WTC11 (cell line): ENCODE measurements at regions not wholly inside any gene's neighbourhood (a gene's known extent, or its start where the extent isn't known, plus 50 kb on each side); places are given as distances from the start of the nearest gene placed in this dataset.

Experiments
- ATAC-seq: fragments of 200-7000 bp; cut with Tn5 transposase; 2 replicates; pipeline ENCODE4 v1.10.0; 2021; ENCODE audit warnings: mild to moderate bottlenecking, moderate library complexity
- CTCF ChIA-PET: fragments of 300-600 bp; sonication (Branson Sonifier 250); formaldehyde crosslinking; loops from one replicate; lab custom pipeline; 2021; ENCODE audit warnings: antibody characterized with exemption; lab: Charles Lee
- POLR2A ChIA-PET: fragments of 350-600 bp; sonication (Branson Sonifier 250); formaldehyde crosslinking; loops from one replicate; lab custom pipeline; 2021; ENCODE audit warnings: antibody characterized with exemption; lab: Charles Lee
- DNase-seq: peaks from one replicate; pipeline ENCODE4 v3.0.0; 2021; ENCODE audit warnings: low spot score
- H3K27ac Mint-ChIP-seq: 2 replicates; pipeline ENCODE4 v1.8.0; 2021; ENCODE audit warnings: mixed read lengths
- H3K27me3 Mint-ChIP-seq: 2 replicates; pipeline ENCODE4 v1.8.0; 2021; ENCODE audit warnings: low read depth, mild to moderate bottlenecking, moderate library complexity, mixed read lengths
- H3K36me3 Mint-ChIP-seq: 2 replicates; pipeline ENCODE4 v1.8.0; 2021; ENCODE audit warnings: mixed read lengths
- H3K4me1 Mint-ChIP-seq: 2 replicates; pipeline ENCODE4 v1.8.0; 2022; ENCODE audit warnings: mixed read lengths
- H3K4me3 Mint-ChIP-seq: 2 replicates; pipeline ENCODE4 v1.8.0; 2021; ENCODE audit warnings: mild to moderate bottlenecking, moderate library complexity, mixed read lengths
- H3K9me3 Mint-ChIP-seq: 2 replicates; pipeline ENCODE4 v1.8.0; 2021; ENCODE audit warnings: mixed read lengths
- GTF2I ChIP-seq: fragments of 250-450 bp; sonication (Bioruptor Pico); conservative IDR thresholded peaks from 2 replicates; pipeline ENCODE4 v1.4.0; 2021; ENCODE audit warnings: mild to moderate bottlenecking
- NR2C2 ChIP-seq: sonication (generic); formaldehyde crosslinking; IDR thresholded peaks from 2 replicates; pipeline ENCODE4 v1.8.0; 2022; ENCODE audit warnings: mild to moderate bottlenecking, missing genetic modification reagents
- PRRX2 ChIP-seq: fragments of 250-450 bp; sonication (Bioruptor Pico); IDR thresholded peaks from 2 replicates; pipeline ENCODE4 v1.8.0; 2021; ENCODE audit warnings: mild to moderate bottlenecking
- TEAD1 ChIP-seq: sonication (generic); formaldehyde crosslinking; IDR thresholded peaks from 2 replicates; pipeline ENCODE4 v1.8.0; 2022; ENCODE audit warnings: mild to moderate bottlenecking, missing genetic modification reagents
- USF2 ChIP-seq: sonication (generic); formaldehyde crosslinking; IDR thresholded peaks from 2 replicates; pipeline ENCODE4 v1.8.1; 2023; ENCODE audit warnings: mild to moderate bottlenecking, missing genetic modification reagents, moderate library complexity
- ZMAT4 ChIP-seq: fragments of 250-450 bp; sonication (Bioruptor Pico); IDR thresholded peaks from 2 replicates; pipeline ENCODE4 v1.9.0; 2021; ENCODE audit warnings: mild to moderate bottlenecking
- ZNF138 ChIP-seq: sonication (generic); formaldehyde crosslinking; conservative IDR thresholded peaks from 2 replicates; pipeline ENCODE4 v1.8.1; 2022; ENCODE audit warnings: mild to moderate bottlenecking, moderate library complexity, missing genetic modification reagents
- ZNF219 ChIP-seq: sonication (generic); formaldehyde crosslinking; IDR thresholded peaks from 2 replicates; pipeline ENCODE4 v1.8.0; 2023; ENCODE audit warnings: missing genetic modification reagents, mild to moderate bottlenecking, borderline replicate concordance
- TF ChIP-seq, protein P1 (sequence below): sonication (generic); formaldehyde crosslinking; IDR thresholded peaks from 2 replicates; pipeline ENCODE4 v1.8.0; 2022; ENCODE audit warnings: mild to moderate bottlenecking, missing genetic modification reagents
- TF ChIP-seq, protein P2 (sequence below): sonication (generic); formaldehyde crosslinking; IDR thresholded peaks from 2 replicates; pipeline ENCODE4 v1.8.1; 2022; ENCODE audit warnings: low read depth, missing genetic modification reagents, borderline replicate concordance
- TF ChIP-seq, protein P3 (sequence below): fragments of 200-600 bp; IDR thresholded peaks from 2 replicates; pipeline ENCODE4 v1.8.0; 2022; ENCODE audit warnings: antibody characterized with exemption
- TF ChIP-seq, protein P4 (sequence below): sonication (generic); formaldehyde crosslinking; conservative IDR thresholded peaks from 2 replicates; pipeline ENCODE4 v1.8.1; 2022; ENCODE audit warnings: mild to moderate bottlenecking, missing genetic modification reagents
- TF ChIP-seq, protein P5 (sequence below): sonication (generic); formaldehyde crosslinking; IDR thresholded peaks from 2 replicates; pipeline ENCODE4 v1.8.1; 2023; ENCODE audit warnings: mild to moderate bottlenecking, missing genetic modification reagents

DNA sequence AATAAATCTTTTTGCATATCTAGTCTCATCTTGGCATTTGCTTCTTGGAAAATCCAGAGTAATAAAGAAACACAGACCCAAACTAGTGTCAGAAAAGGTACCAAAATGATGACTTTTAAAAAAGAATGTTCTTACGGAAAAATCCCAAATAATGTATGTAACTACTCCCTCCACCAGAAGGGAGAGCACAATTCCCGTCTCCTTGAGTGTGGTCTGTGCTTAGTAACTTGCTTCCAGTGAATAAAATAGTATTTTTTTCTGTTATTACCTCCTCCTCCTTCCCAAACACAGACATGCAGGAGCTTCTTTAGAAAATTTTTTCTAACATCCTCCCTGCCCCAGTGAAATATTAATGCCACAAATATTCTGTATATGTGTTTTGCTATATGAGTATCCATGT is 358.1 kb downstream of the ZFHX3 start (continued):
- TF ChIP-seq, protein P1, sequence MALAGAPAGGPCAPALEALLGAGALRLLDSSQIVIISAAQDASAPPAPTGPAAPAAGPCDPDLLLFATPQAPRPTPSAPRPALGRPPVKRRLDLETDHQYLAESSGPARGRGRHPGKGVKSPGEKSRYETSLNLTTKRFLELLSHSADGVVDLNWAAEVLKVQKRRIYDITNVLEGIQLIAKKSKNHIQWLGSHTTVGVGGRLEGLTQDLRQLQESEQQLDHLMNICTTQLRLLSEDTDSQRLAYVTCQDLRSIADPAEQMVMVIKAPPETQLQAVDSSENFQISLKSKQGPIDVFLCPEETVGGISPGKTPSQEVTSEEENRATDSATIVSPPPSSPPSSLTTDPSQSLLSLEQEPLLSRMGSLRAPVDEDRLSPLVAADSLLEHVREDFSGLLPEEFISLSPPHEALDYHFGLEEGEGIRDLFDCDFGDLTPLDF (CRISPR knock-in tag) = no peak
- no peak for TF ChIP-seq NR2C2 (CRISPR knock-in tag)

- TF ChIP-seq, protein P2, sequence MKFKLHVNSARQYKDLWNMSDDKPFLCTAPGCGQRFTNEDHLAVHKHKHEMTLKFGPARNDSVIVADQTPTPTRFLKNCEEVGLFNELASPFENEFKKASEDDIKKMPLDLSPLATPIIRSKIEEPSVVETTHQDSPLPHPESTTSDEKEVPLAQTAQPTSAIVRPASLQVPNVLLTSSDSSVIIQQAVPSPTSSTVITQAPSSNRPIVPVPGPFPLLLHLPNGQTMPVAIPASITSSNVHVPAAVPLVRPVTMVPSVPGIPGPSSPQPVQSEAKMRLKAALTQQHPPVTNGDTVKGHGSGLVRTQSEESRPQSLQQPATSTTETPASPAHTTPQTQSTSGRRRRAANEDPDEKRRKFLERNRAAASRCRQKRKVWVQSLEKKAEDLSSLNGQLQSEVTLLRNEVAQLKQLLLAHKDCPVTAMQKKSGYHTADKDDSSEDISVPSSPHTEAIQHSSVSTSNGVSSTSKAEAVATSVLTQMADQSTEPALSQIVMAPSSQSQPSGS (CRISPR knock-in tag) = no peak
- TF ChIP-seq NR2C2 (CRISPR knock-in tag) (no peak), USF2 (CRISPR knock-in tag) (no peak), GTF2I (CRISPR knock-in tag) (no peak), PRRX2 (CRISPR knock-in tag) (no peak)
- TF ChIP-seq, protein P3, sequence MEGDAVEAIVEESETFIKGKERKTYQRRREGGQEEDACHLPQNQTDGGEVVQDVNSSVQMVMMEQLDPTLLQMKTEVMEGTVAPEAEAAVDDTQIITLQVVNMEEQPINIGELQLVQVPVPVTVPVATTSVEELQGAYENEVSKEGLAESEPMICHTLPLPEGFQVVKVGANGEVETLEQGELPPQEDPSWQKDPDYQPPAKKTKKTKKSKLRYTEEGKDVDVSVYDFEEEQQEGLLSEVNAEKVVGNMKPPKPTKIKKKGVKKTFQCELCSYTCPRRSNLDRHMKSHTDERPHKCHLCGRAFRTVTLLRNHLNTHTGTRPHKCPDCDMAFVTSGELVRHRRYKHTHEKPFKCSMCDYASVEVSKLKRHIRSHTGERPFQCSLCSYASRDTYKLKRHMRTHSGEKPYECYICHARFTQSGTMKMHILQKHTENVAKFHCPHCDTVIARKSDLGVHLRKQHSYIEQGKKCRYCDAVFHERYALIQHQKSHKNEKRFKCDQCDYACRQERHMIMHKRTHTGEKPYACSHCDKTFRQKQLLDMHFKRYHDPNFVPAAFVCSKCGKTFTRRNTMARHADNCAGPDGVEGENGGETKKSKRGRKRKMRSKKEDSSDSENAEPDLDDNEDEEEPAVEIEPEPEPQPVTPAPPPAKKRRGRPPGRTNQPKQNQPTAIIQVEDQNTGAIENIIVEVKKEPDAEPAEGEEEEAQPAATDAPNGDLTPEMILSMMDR = no peak
- no peaks in the 10 kb centered on the region for H3K4me1 Mint-ChIP-seq
- no peak overlapping the region for H3K4me3 Mint-ChIP-seq
- H3K27me3 Mint-ChIP-seq = no peaks in the 10 kb centered on the region
- H3K27ac Mint-ChIP-seq = no peak overlapping the region
- DNase-seq (no peak), ATAC-seq (no peak)
- POLR2A ChIA-PET = no interaction called here
- CTCF ChIA-PET = interaction anchor here (1.1 kb wide), 1 partner anchor 152 kb away, joined by 3 read pairs; no protein-coding TSS in a partner anchor
- peaks cover 12% of the 10 kb centered on the region for H3K9me3 Mint-ChIP-seq
- no peaks in the 10 kb centered on the region; the same call in none of the 2 replicates for H3K36me3 Mint-ChIP-seq
Measured at GRCh38 chr16:72680732-72681131, 367.2 kb downstream of the ZFHX3 start.

GRCh38 chr16:72679856-72680255 is 368.1 kb downstream of the ZFHX3 start:
- no peak for DNase-seq
- no peak for TF ChIP-seq TEAD1 (CRISPR knock-in tag)
- TF ChIP-seq, protein P4, sequence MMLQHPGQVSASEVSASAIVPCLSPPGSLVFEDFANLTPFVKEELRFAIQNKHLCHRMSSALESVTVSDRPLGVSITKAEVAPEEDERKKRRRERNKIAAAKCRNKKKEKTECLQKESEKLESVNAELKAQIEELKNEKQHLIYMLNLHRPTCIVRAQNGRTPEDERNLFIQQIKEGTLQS (CRISPR knock-in tag) = no peak
- TF ChIP-seq ZNF138 = no peak
- no peak for TF ChIP-seq ZMAT4 (CRISPR knock-in tag)
- no peak for TF ChIP-seq ZNF219 (CRISPR knock-in tag)
- TF ChIP-seq, protein P5, sequence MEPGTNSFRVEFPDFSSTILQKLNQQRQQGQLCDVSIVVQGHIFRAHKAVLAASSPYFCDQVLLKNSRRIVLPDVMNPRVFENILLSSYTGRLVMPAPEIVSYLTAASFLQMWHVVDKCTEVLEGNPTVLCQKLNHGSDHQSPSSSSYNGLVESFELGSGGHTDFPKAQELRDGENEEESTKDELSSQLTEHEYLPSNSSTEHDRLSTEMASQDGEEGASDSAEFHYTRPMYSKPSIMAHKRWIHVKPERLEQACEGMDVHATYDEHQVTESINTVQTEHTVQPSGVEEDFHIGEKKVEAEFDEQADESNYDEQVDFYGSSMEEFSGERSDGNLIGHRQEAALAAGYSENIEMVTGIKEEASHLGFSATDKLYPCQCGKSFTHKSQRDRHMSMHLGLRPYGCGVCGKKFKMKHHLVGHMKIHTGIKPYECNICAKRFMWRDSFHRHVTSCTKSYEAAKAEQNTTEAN = no peak
- TF ChIP-seq, all 79 proteins: peak for 0
- H3K9me3 Mint-ChIP-seq = peaks cover 12% of the 10 kb centered on the region
- ATAC-seq = no peak
- CTCF ChIA-PET = no interaction called here
- H3K4me1 Mint-ChIP-seq = no peaks in the 10 kb centered on the region
- no peak overlapping the region for H3K4me3 Mint-ChIP-seq
- POLR2A ChIA-PET = no interaction called here
- H3K36me3 Mint-ChIP-seq = no peaks in the 10 kb centered on the region; the same call in none of the 2 replicates
- H3K27me3 Mint-ChIP-seq = no peaks in the 10 kb centered on the region
- H3K27ac Mint-ChIP-seq = no peak overlapping the region
